ENCODE measurements at regions not wholly inside any gene's neighbourhood (a gene's known extent, or its start where the extent isn't known, plus 50 kb on each side); places are given as distances from the start of the nearest gene placed in this dataset.
A peak's percentile ranks its signal among the peaks of the same experiment; 100 is the strongest.

DNA sequence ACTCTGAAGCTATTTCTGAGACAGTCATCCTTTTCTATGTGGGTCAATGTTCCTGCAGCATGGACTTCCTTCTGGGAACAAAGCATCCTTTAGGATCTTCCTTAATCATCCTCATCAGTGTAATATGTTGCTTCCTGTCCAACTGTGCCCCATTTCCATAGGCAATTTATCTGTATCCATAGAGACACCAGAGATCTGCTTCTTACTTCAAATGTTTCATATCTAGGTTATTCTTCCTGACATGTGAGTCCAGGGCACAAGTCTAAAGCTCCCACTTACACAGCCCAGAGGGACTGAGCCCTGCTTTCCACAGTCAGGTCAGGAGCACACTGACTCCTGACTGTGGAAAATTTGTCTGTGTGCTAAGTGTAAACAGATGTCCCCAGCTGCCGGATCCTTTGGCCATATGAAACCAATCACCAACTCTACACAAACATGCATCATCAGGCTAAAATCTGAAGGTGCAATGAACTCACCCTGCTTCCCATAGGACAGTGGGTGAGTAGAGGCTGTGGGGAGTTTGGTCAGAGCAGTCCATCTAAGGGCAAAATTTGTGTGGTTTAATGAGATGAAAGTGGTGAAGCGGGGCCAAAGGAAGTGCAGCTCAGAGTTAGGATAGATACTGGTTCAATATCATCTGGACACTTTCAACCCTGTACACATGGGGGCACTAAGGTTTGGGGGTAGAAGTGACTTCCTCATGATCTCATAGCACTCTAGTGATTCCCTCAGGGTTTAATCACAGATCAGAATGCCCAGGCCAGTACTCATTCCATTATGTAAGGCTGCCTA is 85.2 kb upstream of the TNC start:
- peak overlapping the region; percentile 89 to 96 for H3K27ac ChIP-seq (ENCODE audit: low read depth in 2 of 2, low read length in 1 of 2)
- H3K79me2 ChIP-seq (ENCODE audit: insufficient read depth) = no peaks in the 10 kb centered on the region
- no peaks in the 10 kb centered on the region for H3K27me3 ChIP-seq (ENCODE audit: insufficient read depth)
- H3K4me3 ChIP-seq (ENCODE audit: low read depth in 2 of 2, low read length in 1 of 2) = no peak overlapping the region
- H2AFZ ChIP-seq (ENCODE audit: low read depth) = no peak overlapping the region
- 28% methylated on average over 2 of the region's 2 CpGs for WGBS (ENCODE audit: low lambda C conversion rate)
- POLR2A ChIA-PET = interaction anchor here (1.4 kb wide), 1 partner anchor 85 kb away, joined by 3 read pairs; the partner anchor contains the start of gene TNC
- no peaks in the 10 kb centered on the region for H3K9me3 ChIP-seq
- H3K36me3 ChIP-seq (replicated peaks in 1 of 2; ENCODE audit: control insufficient read depth in 1 of 2, insufficient read depth in 2 of 2, low read length in 1 of 2) = no peaks in the 10 kb centered on the region
- H3K9me2 ChIP-seq = no peaks in the 10 kb centered on the region
- H3K4me1 ChIP-seq (ENCODE audit: control insufficient read depth in 1 of 2, insufficient read depth in 2 of 2, low read depth in 1 of 2, low read length in 1 of 2) = peaks cover 25 to 46% of the 10 kb centered on the region in 2 experiments
- peak overlapping the region; percentile 17; the same call in 1 of the 2 replicates for H3K9ac ChIP-seq
- DNase-seq = peak; percentile 41
- peaks cover 43% of the 10 kb centered on the region for H3F3A ChIP-seq (replicated peaks; ENCODE audit: insufficient read depth)
- H3K4me2 ChIP-seq = 0 out of 2 replicates have a peak overlapping the region, but pooled peaks have one; percentile 6
- no peaks in the 10 kb centered on the region for H4K20me1 ChIP-seq (ENCODE audit: insufficient read depth)
- CTCF ChIA-PET = interaction anchor here (0.6 to 0.8 kb wide), 2 partner anchors 9 to 42 kb away, joined by 3 to 4 read pairs; no protein-coding TSS in a partner anchor
- no peak for TF ChIP-seq USF1 (IDR thresholded peaks at IDR 0.05; ENCODE audit: borderline replicate concordance, low read depth)
- no peak for TF ChIP-seq MXI1 (IDR thresholded peaks at IDR 0.05; ENCODE audit: low read depth, low read length)
- TF ChIP-seq CHD2 (IDR thresholded peaks at IDR 0.05; ENCODE audit: low read length, partially characterized antibody) = no peak
- TF ChIP-seq GABPA (IDR thresholded peaks at IDR 0.05; ENCODE audit: low read depth) = no peak
- TF ChIP-seq, protein P1, sequence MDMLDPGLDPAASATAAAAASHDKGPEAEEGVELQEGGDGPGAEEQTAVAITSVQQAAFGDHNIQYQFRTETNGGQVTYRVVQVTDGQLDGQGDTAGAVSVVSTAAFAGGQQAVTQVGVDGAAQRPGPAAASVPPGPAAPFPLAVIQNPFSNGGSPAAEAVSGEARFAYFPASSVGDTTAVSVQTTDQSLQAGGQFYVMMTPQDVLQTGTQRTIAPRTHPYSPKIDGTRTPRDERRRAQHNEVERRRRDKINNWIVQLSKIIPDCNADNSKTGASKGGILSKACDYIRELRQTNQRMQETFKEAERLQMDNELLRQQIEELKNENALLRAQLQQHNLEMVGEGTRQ (IDR thresholded peaks at IDR 0.05; ENCODE audit: borderline replicate concordance, low read depth, low read length) = no peak
- no peak; the same call in 1 of the 2 replicates for TF ChIP-seq MEF2A (IDR thresholded peaks at IDR 0.05; ENCODE audit: borderline replicate concordance, low read depth)
- TF ChIP-seq RAD21 (IDR thresholded peaks at IDR 0.05; ENCODE audit: low read length) = peak; percentile 44
- no peak for TF ChIP-seq IRF3 (IDR thresholded peaks at IDR 0.05; ENCODE audit: low read depth, low read length)
- TF ChIP-seq FOSL2 (IDR thresholded peaks at IDR 0.05; ENCODE audit: borderline replicate concordance, low read depth) = peak; percentile 58; the same call in 1 of the 2 replicates
- peak; percentile 10; the same call in 1 of the 2 replicates for TF ChIP-seq FOXM1 (IDR thresholded peaks at IDR 0.05; ENCODE audit: low read depth)
- no peak for TF ChIP-seq EZH2phosphoT487 (IDR thresholded peaks at IDR 0.05; ENCODE audit: borderline replicate concordance, low read depth)
- TF ChIP-seq TAF1 (IDR thresholded peaks at IDR 0.05; ENCODE audit: borderline replicate concordance, low read depth, low read length) = no peak
- no peak; the same call in none of the 2 replicates for TF ChIP-seq RCOR1 (IDR thresholded peaks at IDR 0.05; ENCODE audit: low read length)
- peak; percentile 88 for TF ChIP-seq POLR2AphosphoS5 (IDR thresholded peaks at IDR 0.05; ENCODE audit: low read depth, low read length)
- peak; percentile 74 to 81; a peak in 3 of 4 replicates for TF ChIP-seq EP300 (IDR thresholded peaks at IDR 0.05; ENCODE audit: borderline replicate concordance in 1 of 2, low read depth in 1 of 2, low read length in 1 of 2)
- TF ChIP-seq SMC3 (IDR thresholded peaks at IDR 0.05; ENCODE audit: low read depth, low read length) = 0 out of 2 replicates have a peak, but pooled peaks have one; percentile 19
- TF ChIP-seq, protein P2, sequence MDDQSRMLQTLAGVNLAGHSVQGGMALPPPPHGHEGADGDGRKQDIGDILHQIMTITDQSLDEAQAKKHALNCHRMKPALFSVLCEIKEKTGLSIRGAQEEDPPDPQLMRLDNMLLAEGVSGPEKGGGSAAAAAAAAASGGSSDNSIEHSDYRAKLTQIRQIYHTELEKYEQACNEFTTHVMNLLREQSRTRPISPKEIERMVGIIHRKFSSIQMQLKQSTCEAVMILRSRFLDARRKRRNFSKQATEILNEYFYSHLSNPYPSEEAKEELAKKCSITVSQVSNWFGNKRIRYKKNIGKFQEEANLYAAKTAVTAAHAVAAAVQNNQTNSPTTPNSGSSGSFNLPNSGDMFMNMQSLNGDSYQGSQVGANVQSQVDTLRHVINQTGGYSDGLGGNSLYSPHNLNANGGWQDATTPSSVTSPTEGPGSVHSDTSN (IDR thresholded peaks at IDR 0.05) = no peak; the same call in none of the 2 replicates
- TF ChIP-seq, protein P3, sequence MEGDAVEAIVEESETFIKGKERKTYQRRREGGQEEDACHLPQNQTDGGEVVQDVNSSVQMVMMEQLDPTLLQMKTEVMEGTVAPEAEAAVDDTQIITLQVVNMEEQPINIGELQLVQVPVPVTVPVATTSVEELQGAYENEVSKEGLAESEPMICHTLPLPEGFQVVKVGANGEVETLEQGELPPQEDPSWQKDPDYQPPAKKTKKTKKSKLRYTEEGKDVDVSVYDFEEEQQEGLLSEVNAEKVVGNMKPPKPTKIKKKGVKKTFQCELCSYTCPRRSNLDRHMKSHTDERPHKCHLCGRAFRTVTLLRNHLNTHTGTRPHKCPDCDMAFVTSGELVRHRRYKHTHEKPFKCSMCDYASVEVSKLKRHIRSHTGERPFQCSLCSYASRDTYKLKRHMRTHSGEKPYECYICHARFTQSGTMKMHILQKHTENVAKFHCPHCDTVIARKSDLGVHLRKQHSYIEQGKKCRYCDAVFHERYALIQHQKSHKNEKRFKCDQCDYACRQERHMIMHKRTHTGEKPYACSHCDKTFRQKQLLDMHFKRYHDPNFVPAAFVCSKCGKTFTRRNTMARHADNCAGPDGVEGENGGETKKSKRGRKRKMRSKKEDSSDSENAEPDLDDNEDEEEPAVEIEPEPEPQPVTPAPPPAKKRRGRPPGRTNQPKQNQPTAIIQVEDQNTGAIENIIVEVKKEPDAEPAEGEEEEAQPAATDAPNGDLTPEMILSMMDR (IDR thresholded peaks at IDR 0.05) = peak; percentile 42
- no peak for TF ChIP-seq NRF1 (IDR thresholded peaks at IDR 0.05; ENCODE audit: low read depth, low read length)
- TF ChIP-seq, protein P4, sequence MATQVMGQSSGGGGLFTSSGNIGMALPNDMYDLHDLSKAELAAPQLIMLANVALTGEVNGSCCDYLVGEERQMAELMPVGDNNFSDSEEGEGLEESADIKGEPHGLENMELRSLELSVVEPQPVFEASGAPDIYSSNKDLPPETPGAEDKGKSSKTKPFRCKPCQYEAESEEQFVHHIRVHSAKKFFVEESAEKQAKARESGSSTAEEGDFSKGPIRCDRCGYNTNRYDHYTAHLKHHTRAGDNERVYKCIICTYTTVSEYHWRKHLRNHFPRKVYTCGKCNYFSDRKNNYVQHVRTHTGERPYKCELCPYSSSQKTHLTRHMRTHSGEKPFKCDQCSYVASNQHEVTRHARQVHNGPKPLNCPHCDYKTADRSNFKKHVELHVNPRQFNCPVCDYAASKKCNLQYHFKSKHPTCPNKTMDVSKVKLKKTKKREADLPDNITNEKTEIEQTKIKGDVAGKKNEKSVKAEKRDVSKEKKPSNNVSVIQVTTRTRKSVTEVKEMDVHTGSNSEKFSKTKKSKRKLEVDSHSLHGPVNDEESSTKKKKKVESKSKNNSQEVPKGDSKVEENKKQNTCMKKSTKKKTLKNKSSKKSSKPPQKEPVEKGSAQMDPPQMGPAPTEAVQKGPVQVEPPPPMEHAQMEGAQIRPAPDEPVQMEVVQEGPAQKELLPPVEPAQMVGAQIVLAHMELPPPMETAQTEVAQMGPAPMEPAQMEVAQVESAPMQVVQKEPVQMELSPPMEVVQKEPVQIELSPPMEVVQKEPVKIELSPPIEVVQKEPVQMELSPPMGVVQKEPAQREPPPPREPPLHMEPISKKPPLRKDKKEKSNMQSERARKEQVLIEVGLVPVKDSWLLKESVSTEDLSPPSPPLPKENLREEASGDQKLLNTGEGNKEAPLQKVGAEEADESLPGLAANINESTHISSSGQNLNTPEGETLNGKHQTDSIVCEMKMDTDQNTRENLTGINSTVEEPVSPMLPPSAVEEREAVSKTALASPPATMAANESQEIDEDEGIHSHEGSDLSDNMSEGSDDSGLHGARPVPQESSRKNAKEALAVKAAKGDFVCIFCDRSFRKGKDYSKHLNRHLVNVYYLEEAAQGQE (IDR thresholded peaks at IDR 0.05; ENCODE audit: low read depth, low read length) = 0 out of 2 replicates have a peak, but pooled peaks have one; percentile 36
- TF ChIP-seq GATA2 (CRISPR knock-in tag; IDR thresholded peaks at IDR 0.05) = no peak; the same call in 1 of the 2 replicates

Measured in SK-N-SH (cell line).